ENCODE measurements at regions not wholly inside any gene's neighbourhood (a gene's known extent, or its start where the extent isn't known, plus 50 kb on each side); places are given as distances from the start of the nearest gene placed in this dataset.

- Histone ChIP-seq H3K79me2 (ENCODE audit: control insufficient read depth, low read length) (no peaks in the 10 kb centered on the region), H3F3A (ENCODE audit: control insufficient read depth, insufficient read depth) (no peaks in the 10 kb centered on the region), H3K4me1 (ENCODE audit: control insufficient read depth, low read length) (peaks cover 8% of the 10 kb centered on the region), H3K27ac (ENCODE audit: low read depth, low read length) (no peak overlapping the region), H3K4me3 (ENCODE audit: low read length) (no peak overlapping the region), H3K9me2 (replicated peaks; ENCODE audit: control insufficient read depth, low read length) (no peaks in the 10 kb centered on the region), H3K9me3 (ENCODE audit: control insufficient read depth, insufficient read depth, low read length) (no peaks in the 10 kb centered on the region), H3K27me3 (ENCODE audit: control insufficient read depth, low read length) (peaks cover 67% of the 10 kb centered on the region), H3K4me2 (ENCODE audit: low read length) (no peak overlapping the region), H3K36me3 (ENCODE audit: control insufficient read depth, low read length) (no peaks in the 10 kb centered on the region), H4K20me1 (ENCODE audit: control insufficient read depth, insufficient read depth, low read depth, low read length) (peaks cover 11% of the 10 kb centered on the region; the same call in 1 of the 2 replicates)
- no peak for TF ChIP-seq EZH2phosphoT487 (IDR thresholded peaks at IDR 0.05; ENCODE audit: borderline replicate concordance, low read length)
- TF ChIP-seq, protein P1, sequence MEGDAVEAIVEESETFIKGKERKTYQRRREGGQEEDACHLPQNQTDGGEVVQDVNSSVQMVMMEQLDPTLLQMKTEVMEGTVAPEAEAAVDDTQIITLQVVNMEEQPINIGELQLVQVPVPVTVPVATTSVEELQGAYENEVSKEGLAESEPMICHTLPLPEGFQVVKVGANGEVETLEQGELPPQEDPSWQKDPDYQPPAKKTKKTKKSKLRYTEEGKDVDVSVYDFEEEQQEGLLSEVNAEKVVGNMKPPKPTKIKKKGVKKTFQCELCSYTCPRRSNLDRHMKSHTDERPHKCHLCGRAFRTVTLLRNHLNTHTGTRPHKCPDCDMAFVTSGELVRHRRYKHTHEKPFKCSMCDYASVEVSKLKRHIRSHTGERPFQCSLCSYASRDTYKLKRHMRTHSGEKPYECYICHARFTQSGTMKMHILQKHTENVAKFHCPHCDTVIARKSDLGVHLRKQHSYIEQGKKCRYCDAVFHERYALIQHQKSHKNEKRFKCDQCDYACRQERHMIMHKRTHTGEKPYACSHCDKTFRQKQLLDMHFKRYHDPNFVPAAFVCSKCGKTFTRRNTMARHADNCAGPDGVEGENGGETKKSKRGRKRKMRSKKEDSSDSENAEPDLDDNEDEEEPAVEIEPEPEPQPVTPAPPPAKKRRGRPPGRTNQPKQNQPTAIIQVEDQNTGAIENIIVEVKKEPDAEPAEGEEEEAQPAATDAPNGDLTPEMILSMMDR (IDR thresholded peaks at IDR 0.05; ENCODE audit: low read depth, low read length, poor library complexity, severe bottlenecking), result no peak
Observed at GRCh38 chr1:30807318-30808066, 49.9 kb upstream of the LAPTM5 start.
